ENCODE measurements at regions not wholly inside any gene's neighbourhood (a gene's known extent, or its start where the extent isn't known, plus 50 kb on each side); places are given as distances from the start of the nearest gene placed in this dataset.

DNA sequence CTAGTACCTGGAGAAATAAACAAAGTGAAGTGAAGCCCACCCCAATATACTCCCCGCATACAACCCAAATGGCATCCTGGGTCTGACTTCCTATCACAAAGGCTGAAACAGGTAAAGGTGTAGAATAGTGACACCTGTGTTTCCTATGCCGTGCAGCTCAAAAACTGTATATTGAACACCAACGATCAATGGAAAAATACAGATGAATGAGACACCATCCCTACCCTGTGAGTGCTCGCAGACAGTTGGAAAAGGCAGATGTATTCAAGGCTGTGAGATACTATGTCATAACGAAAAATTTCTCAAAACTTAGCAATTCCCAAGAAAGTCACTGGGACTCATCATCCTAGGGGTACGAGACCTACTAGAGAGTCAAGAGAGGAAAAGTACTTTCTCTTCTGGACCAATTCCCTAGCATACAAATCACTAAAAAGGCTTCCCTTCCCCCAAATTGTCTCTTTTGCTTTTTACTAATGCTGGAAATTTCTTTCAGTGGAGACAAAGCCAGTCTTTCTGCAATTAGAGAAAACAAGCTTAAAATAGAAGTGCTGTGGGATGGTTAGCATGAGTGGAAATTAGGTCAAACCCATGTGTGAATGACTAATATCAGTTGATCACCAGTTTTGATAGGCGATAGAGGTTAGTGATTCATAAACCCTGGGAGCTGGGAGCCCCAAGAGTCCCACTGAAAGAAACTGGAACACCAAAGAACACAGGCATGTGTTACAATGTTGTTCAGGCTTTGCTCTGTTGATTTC, 249.7 kb downstream of the SPTSSA start:
- DNase-seq, result no peak

DNA sequence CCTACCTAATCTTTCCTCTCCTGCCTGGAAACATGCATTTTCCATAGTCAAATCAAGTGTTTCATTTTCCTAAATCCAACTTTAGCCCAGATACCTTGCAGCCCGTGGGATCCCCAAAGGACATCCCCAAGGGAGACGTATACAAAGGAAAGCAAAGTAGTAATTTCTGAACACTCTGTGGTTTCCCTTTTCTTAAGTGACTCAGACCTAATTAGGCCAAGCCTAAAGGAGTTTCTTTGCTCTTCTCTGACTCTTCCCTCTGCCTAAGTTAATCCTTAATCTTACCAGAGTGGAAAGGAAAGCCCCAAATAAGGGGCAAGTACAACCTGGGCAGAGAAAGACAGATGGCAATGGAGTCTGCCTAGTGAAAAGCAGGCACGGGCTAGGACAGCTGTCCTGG, 250.3 kb downstream of the SPTSSA start:
- DNase-seq, result no peak

DNA sequence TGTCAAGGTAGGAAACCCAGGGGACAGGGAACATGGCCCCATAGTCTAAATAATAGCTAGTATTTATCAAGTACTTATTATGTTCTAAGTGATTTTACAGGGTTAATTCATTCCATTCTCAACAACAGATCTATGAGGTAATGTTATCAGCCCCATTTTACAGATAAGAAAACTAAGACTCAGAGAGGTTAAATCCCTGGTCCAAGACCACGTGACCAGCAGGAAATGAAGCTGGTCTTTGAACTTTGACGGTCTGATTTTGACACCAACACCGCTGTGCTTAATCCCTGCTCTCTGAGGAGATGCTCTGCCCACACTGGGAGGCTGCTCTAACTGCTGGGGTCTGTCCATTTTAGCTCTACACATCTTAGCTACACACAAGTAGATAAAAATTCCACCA, 253.5 kb downstream of the SPTSSA start:
- no peak for DNase-seq

DNA sequence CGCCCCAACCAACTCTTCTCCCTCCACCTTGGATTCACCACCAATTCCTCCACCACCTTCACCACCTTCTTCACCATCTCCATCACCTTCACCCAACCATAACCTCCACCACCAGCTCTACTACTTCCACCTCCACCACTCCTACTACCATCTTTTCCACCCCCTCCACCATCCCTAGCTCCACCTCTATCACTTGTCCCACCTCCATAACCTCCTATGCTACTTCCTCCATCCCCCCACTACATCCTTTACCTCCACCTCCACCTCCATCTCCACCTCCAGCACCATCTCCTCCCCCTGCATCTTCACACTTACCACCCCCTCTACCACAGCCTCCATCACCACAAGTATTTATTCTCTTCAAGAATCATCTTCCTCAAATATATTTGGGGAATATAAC, 254.9 kb upstream of the EGLN3 start:
- no peak for DNase-seq

DNA sequence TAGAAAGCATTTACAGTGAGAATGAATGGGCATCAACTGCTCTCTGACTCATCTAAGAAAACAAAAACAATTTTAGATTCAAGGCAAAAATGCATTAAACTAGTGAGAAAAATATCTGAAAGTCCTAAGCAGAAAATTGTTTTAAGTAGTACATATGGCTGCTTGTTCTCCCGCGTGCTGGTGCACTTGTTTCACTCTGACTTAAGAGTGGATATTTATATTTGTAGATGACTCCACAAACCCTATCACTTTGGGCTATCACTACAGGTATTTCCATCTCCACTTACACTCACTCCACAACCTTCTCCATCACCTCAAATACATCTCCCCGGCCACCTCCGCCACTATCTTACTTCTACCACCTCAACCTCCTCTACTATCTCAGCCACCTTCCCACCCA, 253.9 kb upstream of the EGLN3 start:
- no peak for DNase-seq

DNA sequence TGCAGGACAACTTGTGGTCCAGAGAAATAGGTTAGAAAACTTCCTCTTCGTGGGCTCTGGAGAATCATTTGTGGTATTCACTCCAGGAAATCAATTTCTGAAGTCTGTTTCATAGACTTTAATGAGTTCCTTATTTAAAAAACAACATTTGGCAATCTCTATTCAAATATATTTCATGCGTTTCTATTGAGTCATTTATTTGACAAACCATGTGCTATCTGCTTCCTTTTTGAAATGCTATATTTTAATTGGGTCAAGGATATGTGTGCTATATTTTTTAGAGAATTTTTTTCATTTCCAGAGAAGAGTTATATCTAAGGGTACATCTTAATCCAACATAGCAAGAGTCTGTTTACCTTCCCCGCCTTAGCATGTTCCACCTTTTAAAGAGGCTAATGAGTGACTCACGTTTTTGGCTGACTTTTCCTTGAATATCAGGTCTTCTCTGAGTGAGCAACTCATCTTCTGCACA, 252.4 kb upstream of the EGLN3 start:
- DNase-seq, result no peak

DNA sequence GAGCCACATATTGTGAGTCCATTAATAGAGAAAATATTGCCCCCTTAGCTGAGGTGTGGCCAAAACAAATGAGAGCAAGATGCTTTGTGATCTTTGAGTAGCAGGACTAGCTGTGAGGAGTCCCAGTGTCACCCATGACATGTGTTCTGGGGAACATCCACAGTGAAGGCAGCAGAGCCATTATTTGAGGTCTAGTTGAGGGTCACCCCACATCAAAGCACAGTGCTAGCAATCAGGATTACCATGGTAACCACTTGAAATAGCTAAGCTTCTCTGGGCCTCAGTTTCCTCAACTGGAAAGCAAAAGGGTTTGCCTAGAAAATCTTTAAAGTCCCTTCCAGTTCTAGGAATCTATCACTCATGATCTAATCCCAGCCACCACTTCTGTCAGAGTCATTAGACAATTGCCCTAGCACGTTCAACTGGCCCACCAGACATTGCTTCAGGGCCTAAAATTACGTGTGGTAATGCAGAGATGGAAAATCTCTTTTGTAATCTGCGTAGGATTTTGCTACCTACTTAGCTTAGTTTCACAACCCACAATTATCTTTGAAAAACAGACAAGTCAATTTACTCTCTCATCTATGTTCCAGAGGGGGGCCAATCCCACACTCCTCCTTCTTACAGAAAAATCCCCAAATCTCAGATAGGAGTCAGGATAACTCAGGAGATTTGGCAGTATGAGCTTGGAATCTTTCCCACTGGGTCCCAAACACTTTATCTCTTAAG, 251.2 kb upstream of the EGLN3 start:
- DNase-seq, result no peak

DNA sequence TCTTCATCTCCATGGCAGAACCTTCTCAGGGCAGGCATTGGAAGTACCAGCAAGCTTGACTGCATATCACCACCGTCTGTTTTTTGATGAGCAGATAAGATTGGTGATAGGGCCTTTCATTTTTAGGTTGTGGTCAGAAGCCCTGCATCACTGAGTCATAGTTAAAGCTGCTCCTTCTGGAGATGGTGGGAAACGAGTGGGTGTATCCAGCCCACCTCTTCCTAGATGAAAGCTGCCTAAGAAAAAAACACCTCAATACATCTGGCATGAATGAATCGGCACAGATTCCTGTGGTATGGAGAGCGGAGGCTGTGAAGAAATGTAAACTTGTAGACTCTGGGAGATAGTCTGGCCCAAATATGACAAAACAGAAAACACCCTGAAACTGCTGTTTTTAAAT, 248.7 kb upstream of the EGLN3 start:
- no peak for DNase-seq

DNA sequence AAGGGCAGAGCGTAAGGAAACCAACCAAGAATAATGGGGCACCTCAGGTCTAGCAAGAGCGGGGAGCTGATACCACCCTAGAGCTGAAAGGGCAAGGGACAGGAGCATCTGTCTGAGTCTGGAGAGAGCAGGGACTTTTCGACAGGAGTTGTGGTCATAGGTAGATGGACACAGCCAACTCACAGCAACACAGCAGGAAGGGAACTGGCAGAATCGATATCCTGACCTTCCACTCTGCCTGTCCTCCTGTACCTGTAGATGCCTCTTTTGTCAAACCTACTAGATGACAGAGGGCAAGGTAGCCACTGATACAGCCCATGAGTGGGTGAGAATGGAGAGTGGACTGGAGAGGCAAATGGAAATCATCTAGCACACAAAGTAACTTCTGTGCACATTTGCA, 247.2 kb upstream of the EGLN3 start:
- DNase-seq, result no peak

DNA sequence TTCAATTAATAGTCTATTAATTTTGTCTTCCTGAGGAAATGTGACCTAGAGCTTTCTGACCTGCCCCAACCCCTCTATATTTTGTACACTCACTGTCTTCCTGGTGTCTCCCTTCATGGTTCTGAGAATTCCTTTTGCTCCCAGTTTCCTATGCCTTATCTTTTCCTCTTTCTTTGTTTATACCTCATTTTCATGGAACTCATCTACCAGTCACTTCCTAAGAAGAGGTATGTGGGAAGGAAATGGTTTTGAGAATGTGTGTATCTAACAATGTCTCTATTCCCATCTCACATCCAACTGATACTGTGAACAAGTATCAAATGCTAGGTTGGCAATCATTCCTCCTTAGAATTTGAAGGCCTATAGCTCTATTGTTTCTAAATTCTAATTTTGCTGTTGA, 245.1 kb upstream of the EGLN3 start:
- DNase-seq, result no peak

DNA sequence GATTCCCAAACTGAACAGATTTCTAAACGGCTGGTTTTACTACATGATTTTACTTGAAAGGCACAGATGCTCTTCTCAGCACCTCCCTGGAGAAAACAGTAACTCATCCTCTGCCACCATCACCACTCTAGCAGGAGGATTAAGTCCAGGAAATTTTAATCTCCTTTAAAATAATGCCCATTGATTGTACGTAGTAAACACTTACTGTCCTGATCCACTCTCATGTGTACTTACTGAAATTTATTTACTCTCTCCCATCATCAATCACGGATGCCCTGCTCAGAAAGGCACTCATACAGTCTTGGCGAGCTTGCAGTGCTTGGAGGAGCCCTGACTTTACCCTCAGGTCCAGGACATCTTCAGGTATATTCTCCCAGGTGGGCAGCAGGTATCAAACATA, 239.8 kb upstream of the EGLN3 start:
- no peak for DNase-seq

DNA sequence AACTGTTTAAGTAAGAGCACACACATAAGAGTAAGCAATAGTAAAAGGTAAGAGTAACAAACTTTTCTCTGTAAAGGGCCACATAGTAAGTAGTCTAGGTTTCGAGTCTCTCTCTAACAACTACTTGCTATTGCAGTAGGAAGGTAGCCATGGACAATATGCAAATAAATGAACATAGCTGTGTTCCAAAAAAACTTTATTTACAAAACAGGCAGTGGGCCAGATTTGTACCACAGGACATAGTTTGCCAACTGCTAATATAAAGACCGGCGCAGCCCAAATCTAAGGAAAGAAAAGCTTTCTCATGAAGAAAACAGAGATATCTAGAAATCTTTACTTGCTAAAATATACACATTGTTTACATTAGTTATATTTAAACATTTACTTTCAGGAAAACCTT, 239.0 kb upstream of the EGLN3 start:
- no peak for DNase-seq

DNA sequence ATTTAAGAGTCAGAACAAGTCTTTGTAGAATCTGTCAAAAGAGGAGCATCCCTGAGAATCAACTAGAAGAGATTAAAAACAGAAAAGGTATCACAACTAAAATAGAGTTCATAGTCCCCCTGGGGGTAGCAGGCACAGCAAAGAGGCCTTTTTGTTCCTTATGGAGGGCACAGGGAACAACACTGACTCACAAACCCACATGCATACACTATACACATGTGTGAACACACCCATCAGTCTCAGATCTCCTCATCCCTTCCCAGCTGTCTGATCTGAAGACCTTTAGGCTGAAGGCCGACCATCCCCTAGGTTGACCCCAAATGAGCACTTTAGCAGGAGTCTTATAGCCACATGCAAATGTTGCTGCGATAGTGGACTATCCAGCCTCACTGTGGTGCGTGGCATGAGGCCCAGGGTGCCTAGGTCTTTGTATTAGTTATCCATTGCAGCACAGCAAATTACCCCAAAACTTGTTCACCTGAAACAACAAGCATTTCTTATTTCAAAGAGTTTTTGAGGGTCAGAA, 236.7 kb upstream of the EGLN3 start:
- no peak for DNase-seq

DNA sequence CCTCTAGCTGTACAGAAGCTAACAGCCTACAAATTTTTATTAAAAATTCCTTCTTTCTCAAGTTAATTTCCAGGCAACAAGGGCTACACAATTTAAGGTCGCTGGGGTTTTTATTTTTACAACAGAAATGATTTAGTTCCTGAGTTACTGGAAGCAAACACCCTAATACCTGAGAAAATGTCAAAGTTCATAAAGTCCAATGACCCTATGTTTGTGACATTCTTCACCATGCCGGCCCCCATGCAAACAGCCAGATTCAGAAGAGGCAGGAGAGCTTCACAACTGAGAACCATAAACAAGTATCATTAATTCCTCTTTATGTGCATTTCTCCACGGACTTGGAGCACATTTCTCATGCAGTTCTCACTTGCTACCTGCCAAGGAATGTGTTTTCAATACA, 236.2 kb upstream of the EGLN3 start:
- DNase-seq, result no peak

DNA sequence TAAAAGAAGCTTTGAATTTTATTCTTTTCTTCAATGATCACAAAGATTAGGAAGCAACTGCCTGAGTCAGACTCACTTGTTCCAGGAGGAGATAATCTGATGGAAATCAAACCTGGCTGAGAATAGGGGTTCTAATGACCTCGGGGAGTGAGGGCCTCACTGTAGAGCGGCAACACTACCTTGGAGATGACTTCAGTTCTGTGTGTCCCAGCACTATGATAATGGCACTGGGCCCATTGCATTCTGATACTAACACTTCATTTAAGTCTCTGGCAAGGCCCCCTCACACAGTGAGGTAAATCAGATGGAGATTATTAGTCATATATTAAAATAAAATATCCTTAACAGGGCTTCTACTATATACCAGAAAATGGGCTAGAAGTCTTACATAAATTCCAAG, 233.3 kb upstream of the EGLN3 start:
- DNase-seq, result no peak

DNA sequence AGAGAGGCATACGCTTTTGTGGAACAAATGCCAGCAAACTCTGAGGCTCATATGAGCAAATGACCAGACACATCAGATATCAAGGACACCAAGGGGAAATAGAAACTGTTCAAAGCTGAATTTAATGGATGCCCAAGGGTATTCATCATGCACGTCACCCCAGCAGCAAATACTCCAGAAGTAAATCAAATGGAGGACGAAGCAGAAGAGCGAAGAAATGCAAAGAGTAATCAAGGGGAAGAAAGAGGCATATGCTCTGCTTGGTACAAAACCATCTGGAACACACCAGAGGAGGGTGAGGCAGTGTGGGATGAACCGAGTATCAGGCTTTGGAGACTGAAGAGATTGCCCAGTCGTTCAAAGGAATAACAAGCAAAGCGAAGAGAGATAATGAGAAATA, 232.6 kb upstream of the EGLN3 start:
- no peak for DNase-seq

DNA sequence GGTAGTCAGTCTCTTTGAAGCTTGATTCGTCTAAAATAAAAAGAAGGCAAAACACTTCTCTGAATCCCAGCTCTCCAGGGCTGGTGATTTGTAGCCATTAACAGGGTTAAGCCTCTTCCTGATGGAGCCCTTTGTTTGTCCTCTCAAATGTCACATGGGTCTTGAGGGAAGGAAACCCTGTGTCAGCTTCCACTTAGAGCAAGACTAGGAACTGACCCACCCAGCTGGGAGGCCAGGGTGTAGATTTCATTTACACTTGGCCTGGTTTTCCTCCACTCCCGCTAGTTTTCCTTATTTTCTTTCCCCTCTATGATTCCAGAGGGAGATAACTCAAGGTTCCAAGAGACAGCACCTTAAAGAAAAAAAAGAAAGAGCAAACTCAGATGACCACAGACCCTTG, 230.5 kb upstream of the EGLN3 start:
- DNase-seq, result no peak

DNA sequence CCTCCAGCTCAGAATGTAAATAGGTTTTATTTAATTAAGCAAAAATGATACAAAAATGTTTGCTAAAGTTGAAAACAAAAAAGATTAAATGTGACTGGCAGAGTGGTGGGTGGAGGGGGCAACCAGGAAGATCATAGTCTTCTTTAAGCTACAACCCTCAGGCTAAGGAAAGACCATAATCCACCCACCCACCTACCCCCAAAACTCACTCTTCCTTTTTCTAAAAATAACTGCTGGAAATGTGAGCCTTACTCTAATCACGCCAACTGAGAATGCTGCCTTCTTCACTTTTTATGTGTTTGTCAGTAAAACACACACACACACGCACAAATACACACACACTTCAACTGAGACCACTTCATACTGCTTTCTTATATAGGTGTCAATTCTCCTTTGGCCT, 230.0 kb upstream of the EGLN3 start:
- DNase-seq, result no peak

DNA sequence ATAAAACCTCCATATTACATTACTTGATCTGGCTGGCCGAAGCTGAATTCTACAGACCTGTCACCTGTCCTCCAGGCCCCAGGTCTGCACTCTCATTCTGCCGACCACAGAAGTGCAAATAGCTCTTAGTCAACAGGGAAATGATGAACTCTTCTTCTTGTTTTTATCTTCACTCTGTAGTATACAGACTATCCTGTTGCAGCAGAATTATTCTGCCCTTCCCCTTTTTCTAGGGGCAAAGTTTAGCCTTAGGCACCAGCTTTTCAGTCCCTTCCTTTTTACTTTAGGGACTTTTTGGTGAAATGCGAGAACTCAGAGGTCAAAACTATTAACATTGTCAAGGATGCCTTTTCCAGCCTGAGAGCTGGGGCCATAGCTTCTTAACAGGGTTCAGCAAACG, 229.6 kb upstream of the EGLN3 start:
- no peak for DNase-seq

DNA sequence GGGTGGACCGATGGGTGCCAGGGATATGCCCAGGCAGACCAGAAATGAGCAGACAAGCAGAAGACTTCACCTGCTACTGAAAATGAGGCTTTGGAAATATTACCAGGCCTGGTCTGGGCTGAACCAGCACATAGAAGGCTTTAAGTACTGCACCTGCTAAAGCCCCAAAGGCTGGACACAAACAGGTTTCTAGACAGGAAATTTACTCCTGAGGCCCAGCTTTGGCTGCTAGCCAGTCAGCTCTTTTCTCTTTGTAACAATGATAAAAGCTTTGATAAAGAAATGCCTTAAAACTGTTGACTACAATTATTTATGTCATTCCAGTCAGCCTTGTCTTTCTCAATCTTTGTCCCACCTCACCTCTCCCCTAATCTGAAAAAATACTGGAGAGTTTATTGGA, 228.9 kb upstream of the EGLN3 start:
- no peak for DNase-seq

DNA sequence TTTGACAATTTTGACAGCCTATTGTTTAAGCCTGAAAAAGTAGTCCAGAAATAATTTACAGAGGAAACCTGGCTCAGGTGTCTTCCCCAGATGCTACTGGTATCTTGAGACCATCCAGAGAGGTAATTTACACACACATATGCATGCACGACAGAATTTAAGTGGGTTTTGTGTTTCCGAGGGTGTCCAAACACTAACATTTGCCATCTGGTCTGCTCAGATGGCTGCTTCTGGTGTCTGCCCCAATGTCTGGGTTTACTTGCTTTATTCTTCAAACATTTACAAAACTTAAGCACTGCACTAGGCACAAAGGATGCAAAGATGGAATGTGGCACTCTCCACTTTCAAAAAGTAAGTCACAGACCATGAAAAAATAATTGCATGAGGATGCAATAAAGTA, 226.6 kb upstream of the EGLN3 start:
- no peak for DNase-seq

DNA sequence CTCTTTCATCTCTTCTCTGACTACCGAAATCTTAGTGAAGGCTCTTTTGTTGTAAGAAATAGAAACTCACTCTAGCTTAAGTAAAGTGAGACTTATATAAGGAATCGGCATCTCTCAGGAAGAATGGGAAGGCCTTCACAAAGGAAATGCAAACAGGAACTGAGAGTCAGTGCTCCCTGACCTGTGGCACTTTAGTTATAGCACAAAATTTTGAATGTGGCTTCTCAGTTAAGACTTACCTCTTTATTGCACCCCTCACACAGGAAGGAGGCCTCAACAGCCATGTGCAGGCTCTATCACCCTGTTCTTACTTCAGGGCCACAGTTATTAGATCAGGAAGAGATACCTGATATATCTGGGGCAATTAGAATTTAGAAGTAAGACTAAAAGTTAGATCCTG, 224.7 kb upstream of the EGLN3 start:
- no peak for DNase-seq

DNA sequence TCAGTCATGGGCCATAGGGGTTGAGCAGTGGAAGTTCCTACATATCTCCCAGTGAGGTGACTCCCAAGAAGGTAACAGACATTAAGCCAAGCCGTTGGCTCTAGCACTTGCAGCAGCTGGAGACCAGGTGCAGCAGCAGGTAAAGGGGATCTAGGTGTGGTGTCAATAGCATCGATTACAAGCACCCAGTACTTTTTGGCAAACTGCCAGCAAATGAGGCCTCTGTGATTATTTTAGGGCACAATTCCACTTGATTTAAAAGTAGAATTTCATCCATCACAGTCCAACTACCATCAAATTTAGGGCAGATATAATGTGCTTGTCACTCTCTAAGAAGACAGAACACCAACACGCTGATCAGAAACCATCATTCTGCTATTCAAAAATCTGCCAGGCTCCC, 224.1 kb upstream of the EGLN3 start:
- no peak for DNase-seq

DNA sequence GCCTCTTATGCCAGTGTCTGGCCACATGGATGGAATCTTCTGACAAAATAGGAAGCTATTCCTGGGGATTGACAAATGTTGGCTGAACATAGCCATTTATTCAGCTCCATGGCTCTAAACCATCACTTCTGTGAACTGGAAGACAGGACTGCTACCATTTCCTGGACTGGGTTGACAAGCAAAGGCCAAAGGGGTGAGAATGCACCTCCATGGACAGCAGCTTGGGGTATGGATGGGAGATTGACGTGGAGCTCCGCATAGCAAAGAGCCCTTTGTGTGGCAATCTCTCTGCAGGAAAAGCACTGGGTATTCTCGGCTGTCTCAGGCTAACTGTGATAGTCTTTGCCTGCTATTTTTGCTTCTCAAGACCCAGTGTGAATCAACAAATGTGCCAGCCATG, 223.0 kb upstream of the EGLN3 start:
- DNase-seq, result no peak
